Activated naive CD4-positive, alpha-beta T cell treated with Interleukin-2 at 50 U/mL for 16 hours (primary cell): ENCODE measurements at regions not wholly inside any gene's neighbourhood (a gene's known extent, or its start where the extent isn't known, plus 50 kb on each side); places are given as distances from the start of the nearest gene placed in this dataset.

Experiments
- DNase-seq: peaks from one replicate; pipeline ENCODE4 v3.0.0-alpha.2; 2020

GRCh38 chr19:28968721-28969120 lies 244.2 kb downstream of the UQCRFS1 start:
- DNase-seq: no peak

GRCh38 chr19:28966737-28967399 lies 246.1 kb downstream of the UQCRFS1 start:
- DNase-seq: no peak

GRCh38 chr19:28964500-28964899 lies 248.5 kb downstream of the UQCRFS1 start:
- DNase-seq: no peak

- DNase-seq: no peak
Observed at GRCh38 chr19:28963486-28964250, 249.3 kb downstream of the UQCRFS1 start.

- DNase-seq: no peak
Observed at GRCh38 chr19:28961772-28962500, 251.0 kb downstream of the UQCRFS1 start.

- no peak for DNase-seq
Observed at GRCh38 chr19:28960986-28961705, 251.8 kb downstream of the UQCRFS1 start.

GRCh38 chr19:28960586-28960985 lies 252.4 kb downstream of the UQCRFS1 start:
- DNase-seq: no peak

- no peak for DNase-seq
Observed at GRCh38 chr19:28956961-28957360, 256.0 kb downstream of the UQCRFS1 start.

GRCh38 chr19:28956421-28956820 lies 256.5 kb downstream of the UQCRFS1 start:
- no peak for DNase-seq

- no peak for DNase-seq
Observed at GRCh38 chr19:28949535-28949934, 263.4 kb downstream of the UQCRFS1 start.

GRCh38 chr19:28949027-28949426 lies 263.9 kb downstream of the UQCRFS1 start:
- no peak for DNase-seq

- DNase-seq: no peak
Observed at GRCh38 chr19:28948566-28948965, 264.4 kb downstream of the UQCRFS1 start.

GRCh38 chr19:28948026-28948425 lies 264.9 kb downstream of the UQCRFS1 start:
- DNase-seq: no peak

GRCh38 chr19:28943651-28944050 lies 269.3 kb downstream of the UQCRFS1 start:
- DNase-seq: no peak

- no peak for DNase-seq
Observed at GRCh38 chr19:28941833-28942232, 271.1 kb downstream of the UQCRFS1 start.

- no peak for DNase-seq
Observed at GRCh38 chr19:28940751-28941500, 272.0 kb downstream of the UQCRFS1 start.

GRCh38 chr19:28939236-28939635 lies 273.7 kb downstream of the UQCRFS1 start:
- DNase-seq: no peak

- no peak for DNase-seq
Observed at GRCh38 chr19:28936001-28936400, 276.9 kb downstream of the UQCRFS1 start.

- DNase-seq: no peak
Observed at GRCh38 chr19:28934631-28935030, 278.3 kb downstream of the UQCRFS1 start.

GRCh38 chr19:28933039-28933438 lies 279.9 kb downstream of the UQCRFS1 start:
- no peak for DNase-seq

- no peak for DNase-seq
Observed at GRCh38 chr19:28932446-28932845, 280.5 kb downstream of the UQCRFS1 start.

- DNase-seq: no peak
Observed at GRCh38 chr19:28929006-28929405, 283.9 kb downstream of the UQCRFS1 start.
